ENCODE measurements at regions not wholly inside any gene's neighbourhood (a gene's known extent, or its start where the extent isn't known, plus 50 kb on each side); places are given as distances from the start of the nearest gene placed in this dataset.
"Not testable (repeated sequence)": the region's sequence is repeated elsewhere in the genome, so short reads cannot be mapped to it uniquely, and the experiment has no call there.

DNA sequence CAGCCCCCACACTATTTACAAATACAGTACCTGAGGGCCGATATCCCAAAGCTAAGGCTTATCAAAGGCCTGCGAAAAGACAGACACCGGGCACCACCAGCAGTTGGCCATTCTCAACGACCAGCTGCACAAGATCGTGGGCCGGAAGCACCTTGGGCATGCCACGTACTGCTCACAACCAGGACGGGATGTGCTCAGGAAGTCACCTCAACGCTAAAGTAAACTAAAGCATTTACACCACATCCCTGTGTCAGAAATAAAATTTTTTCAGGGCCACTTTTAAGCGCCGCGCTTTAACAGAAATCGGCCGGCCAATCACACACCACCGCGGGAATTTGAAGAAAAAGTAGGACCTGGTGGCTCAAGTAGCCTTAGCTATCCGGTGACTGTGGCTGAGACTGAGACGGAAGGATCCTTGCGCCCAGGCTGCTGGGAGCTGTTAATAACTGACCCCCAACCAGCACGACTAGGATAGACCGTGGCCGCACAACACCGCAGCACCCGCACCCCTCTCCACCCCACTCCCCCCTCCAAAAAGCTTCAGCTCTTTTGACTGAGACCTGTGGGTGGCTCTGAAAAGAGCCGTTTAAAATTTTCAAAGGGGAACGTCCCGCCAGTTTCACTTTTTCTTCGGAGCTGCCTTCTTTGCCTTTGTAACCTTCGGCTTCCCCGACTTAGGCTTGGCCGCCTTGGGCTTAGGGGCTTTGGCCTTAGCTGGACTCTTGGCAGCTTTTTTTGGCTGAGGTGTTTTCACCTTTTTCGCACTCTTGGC, 131.2 kb upstream of the BTN3A2 start:
- peak overlapping the region in 11 of 12 donors; percentile 26 to 95 (median 58) for H3K27ac ChIP-seq
- DNase-seq (peak in 4 of 5 donors; percentile 39 to 60 (median 46)), ATAC-seq (peak; percentile 50 to 71 (median 62))
- 1% methylated on average over 30 to 32 of the region's 32 CpGs for WGBS, 4 donors
- intact Hi-C loops (cut with DNase I), result loop anchor here in 1 of 10 donors (10.0 kb wide), 1 partner anchor 51 kb away; a partner anchor contains a TSS
- no peaks in the 10 kb centered on the region for H3K9me3 ChIP-seq
- H3K27me3 ChIP-seq, result peaks cover 0 to 81% (median 19%) of the 10 kb centered on the region in 9 donors
- TF ChIP-seq, protein P1, sequence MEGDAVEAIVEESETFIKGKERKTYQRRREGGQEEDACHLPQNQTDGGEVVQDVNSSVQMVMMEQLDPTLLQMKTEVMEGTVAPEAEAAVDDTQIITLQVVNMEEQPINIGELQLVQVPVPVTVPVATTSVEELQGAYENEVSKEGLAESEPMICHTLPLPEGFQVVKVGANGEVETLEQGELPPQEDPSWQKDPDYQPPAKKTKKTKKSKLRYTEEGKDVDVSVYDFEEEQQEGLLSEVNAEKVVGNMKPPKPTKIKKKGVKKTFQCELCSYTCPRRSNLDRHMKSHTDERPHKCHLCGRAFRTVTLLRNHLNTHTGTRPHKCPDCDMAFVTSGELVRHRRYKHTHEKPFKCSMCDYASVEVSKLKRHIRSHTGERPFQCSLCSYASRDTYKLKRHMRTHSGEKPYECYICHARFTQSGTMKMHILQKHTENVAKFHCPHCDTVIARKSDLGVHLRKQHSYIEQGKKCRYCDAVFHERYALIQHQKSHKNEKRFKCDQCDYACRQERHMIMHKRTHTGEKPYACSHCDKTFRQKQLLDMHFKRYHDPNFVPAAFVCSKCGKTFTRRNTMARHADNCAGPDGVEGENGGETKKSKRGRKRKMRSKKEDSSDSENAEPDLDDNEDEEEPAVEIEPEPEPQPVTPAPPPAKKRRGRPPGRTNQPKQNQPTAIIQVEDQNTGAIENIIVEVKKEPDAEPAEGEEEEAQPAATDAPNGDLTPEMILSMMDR (IDR thresholded peaks at IDR 0.05), result no peak
- TF ChIP-seq POLR2A (IDR thresholded peaks at IDR 0.05), result no peak
- no peaks in the 10 kb centered on the region for H3K36me3 ChIP-seq
- H3K4me3 ChIP-seq, result peak overlapping the region; percentile 19 to 72 (median 51)
- peaks cover 0 to 31% (median 8%) of the 10 kb centered on the region in 12 donors for H3K4me1 ChIP-seq

DNA sequence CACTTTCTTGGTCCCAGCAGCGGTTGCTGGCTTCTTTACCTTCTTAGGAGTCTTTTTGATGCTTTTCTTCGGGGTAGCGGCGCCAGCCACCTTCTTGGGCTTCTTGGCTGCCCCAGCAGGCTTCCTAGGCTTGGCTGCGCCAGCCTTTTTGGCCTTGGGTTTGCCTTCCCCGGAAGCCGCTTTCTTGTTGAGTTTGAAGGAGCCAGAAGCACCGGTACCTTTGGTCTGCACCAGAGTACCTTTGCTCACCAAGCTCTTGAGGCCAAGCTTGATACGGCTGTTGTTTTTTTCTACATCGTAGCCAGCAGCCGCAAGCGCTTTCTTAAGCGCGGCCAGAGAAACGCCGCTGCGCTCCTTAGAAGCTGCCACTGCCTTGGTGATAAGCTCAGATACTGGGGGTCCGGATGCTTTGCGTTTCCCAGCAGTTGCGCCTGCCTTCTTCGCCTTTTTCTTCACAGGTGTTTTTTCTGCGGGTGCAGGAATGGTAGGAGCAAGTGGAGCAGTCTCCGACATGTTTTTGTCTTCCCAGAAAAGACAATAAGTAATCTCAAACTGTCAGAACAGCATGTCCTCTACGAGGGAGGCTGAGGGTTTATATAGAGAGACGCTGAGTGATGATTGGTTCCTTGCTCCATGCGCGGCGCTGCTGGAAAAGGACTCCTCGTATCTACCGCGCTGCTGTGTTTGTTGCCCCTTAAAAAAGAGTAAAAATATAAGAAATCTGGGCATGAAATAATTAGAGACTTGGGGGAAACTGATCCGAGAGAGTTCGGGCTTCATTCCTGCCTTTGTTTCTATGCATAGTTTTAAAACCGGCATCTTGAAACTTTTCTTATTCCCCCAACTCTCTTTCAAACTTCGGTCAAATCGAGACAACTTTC, 130.3 kb upstream of the BTN3A2 start:
- Histone ChIP-seq H3K27me3 (peaks cover 0 to 85% (median 27%) of the 10 kb centered on the region in 9 donors), H3K9me3 (peaks cover 0 to 1% (median 0%) of the 10 kb centered on the region in 12 donors), H3K4me1 (peaks cover 0 to 31% (median 8%) of the 10 kb centered on the region in 12 donors), H3K27ac (peak overlapping the region in 11 of 12 donors; percentile 26 to 95 (median 58)), H3K4me3 (peak overlapping the region; percentile 19 to 72 (median 51)), H3K36me3 (no peaks in the 10 kb centered on the region)
- DNase-seq (peak in 4 of 5 donors; percentile 42 to 70 (median 46)), ATAC-seq (peak; percentile 79 to 89 (median 88))
- TF ChIP-seq, protein P1 (IDR thresholded peaks at IDR 0.05), result no peak
- TF ChIP-seq POLR2A (IDR thresholded peaks at IDR 0.05), result peak in 1 of 2 donors; percentile 50
- intact Hi-C loops (cut with DNase I), result loop anchor here in 2 of 10 donors (5.0 to 10.0 kb wide), 2 partner anchors 38 to 50 kb away; a partner anchor contains a TSS
- 1 to 2% (median 2%) methylated on average over 36 of the region's 36 CpGs for WGBS, 4 donors

DNA sequence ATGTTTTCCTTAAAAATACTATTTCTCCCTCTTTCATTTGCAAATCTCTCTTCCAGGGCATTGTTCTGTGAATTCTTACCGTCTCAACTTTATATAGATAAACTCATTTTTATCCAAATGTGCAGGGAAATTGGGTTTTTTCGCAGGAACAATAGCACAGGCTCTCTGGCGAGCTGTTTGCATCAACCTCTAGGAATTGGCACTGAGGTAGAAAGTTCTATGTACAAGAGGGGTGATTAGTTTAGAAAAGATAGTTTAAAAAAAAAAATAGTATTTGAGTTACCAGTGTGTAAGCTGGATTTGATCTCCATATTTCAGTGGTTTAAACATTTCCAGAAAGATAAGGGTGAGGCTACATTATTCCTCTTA, 129.7 kb upstream of the BTN3A2 start:
- intact Hi-C loops (cut with DNase I), result loop anchor here in 2 of 10 donors (5.0 to 10.0 kb wide), 2 partner anchors 37 to 50 kb away; a partner anchor contains a TSS

DNA sequence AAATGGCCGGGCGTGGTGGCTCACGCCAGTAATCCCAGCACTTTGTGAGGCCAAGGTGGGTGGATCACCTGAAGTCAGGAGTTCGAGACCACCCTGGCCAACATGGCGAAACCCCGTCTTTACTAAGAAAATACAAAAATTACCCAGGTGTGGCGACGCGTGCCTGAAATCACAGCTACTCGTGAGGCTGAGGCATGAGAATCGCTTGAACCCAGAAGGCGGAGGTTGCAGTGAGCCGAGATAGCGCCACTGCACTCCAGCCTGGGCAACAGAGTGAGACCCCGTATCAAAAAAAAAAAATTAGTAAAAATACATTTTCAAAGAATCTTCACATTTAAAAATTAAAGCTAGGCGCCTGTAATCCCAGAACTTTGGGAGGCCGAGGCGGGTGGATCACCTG, 125.6 kb upstream of the BTN3A2 start:
- not testable (repeated sequence) for ATAC-seq, H3K36me3 ChIP-seq, H3K27ac ChIP-seq, H3K9me3 ChIP-seq, DNase-seq
- H3K27me3 ChIP-seq, result peaks cover 0 to 94% (median 46%) of the 10 kb centered on the region in 9 donors
- peak overlapping the region in 4 of 12 donors; percentile 51 to 62 (median 57) for H3K4me3 ChIP-seq
- 93 to 97% (median 95%) methylated on average over 18 of the region's 18 CpGs for WGBS, 4 donors
- peaks cover 0 to 20% (median 2%) of the 10 kb centered on the region in 12 donors for H3K4me1 ChIP-seq
- intact Hi-C loops (cut with DNase I), result loop anchor here in 2 of 10 donors (5.0 to 10.0 kb wide), 2 partner anchors 33 to 45 kb away; a partner anchor contains a TSS

More for the DNA sequence above, 129.7 kb upstream of the BTN3A2 start:
- TF ChIP-seq, protein P1 (IDR thresholded peaks at IDR 0.05), result no peak
- TF ChIP-seq POLR2A (IDR thresholded peaks at IDR 0.05), result no peak
- no peak for ATAC-seq
- Histone ChIP-seq H3K9me3 (peaks cover 0 to 3% (median 0%) of the 10 kb centered on the region in 12 donors), H3K27me3 (peaks cover 0 to 92% (median 32%) of the 10 kb centered on the region in 9 donors), H3K36me3 (no peaks in the 10 kb centered on the region), H3K27ac (peak overlapping the region in 6 of 12 donors; percentile 44 to 95 (median 64)), H3K4me1 (peaks cover 0 to 29% (median 8%) of the 10 kb centered on the region in 12 donors), H3K4me3 (peak overlapping the region in 11 of 12 donors; percentile 19 to 72 (median 52))
- WGBS, 4 donors, result 28 to 35% (median 29%) methylated on average over 3 of the region's 3 CpGs
- DNase-seq, result no peak
